Dermis blood vessel endothelial cell (primary cell): ENCODE measurements at regions not wholly inside any gene's neighbourhood (a gene's known extent, or its start where the extent isn't known, plus 50 kb on each side); places are given as distances from the start of the nearest gene placed in this dataset.
A peak's percentile ranks its signal among the peaks of the same experiment; 100 is the strongest.

Source experiments
- DNase-seq: peaks from one replicate; pipeline ENCODE4 v3.0.0; 2010

GRCh38 chr2:38202713-38203445 is 126.9 kb upstream of the CYP1B1 start:
- DNase-seq: no peak

GRCh38 chr2:38201784-38202183 is 125.8 kb upstream of the CYP1B1 start:
- DNase-seq: no peak

- DNase-seq: no peak
These were observed 124.6 kb upstream of the CYP1B1 start for GRCh38 chr2:38200598-38200997.

DNA sequence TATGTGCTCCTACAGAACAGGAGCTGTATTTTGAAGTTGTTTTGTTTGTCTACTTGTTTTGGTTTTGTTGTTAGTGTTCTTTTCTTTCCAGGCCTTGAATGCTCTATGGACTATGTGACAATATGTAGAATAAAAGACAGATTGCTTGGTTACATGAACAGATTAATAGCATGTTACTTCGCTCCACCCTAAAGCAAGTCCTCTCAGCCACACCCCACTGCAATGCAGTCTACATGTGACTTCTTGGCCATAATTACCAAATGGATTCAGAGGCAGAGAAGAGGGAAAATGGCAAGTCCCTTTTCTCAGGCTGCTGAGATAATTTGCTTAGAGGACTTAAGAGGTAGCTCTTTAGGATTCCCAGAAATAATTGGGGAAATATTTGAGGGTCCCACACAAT is 123.2 kb upstream of the CYP1B1 start:
- DNase-seq: no peak

- no peak for DNase-seq
These were observed 118.8 kb upstream of the CYP1B1 start for GRCh38 chr2:38194751-38195150.

DNA sequence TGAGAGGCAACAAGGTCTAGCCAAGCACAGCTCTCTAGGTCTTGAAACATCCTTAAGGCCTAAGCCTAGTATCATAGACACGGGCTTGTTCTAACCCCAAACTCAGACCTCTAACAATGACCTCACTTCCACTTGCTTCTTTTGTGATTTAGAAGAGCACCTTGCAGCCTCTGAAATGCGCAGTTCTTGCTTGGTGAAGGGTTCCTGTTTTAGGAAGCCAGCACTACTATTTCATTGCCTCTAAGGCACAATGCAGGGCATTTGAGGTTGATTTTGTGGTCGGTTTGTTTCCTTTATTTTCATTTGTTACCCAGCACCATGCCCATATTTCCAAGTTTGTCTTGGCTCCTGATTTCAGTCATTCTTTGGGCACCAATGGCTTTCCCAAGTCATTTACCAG is 117.0 kb upstream of the CYP1B1 start:
- DNase-seq: no peak

DNA sequence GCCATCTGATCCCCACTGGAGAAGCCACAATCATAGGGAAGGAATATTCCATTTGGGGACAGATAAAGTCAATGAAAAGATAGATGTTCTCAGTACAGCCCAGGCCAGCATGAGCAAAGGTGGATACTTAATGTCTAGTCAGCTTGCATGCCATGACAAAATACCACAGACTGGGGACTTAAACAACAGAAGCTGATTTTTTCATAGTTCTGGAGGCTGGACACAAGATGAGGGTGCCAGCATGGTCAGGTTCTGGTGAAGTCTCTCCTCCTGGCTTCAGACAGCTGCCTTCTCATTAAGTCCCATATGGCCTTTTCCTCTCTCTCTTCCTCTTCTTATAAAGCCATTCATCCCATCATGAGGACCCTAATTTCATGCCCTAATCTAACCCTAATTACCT is 116.1 kb upstream of the CYP1B1 start:
- DNase-seq: no peak

DNA sequence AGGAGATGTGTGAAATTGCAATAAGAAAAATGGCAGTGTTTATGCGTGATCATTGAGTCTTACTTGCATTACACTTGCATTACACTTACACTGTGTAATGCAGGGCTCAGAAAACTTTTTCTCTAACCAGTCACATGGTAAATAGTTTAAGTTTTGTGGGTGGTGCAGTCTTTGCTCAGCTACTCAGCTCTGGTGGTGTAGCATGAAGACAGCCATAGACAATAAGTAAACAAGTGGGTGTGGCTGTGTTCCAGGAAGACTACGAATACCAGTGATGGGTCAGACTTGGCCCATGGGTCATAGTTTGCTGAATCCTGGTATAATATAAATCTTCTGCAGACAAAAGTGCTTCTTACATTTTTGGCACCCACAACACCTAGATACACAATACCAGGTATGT is 115.6 kb upstream of the CYP1B1 start:
- no peak for DNase-seq

DNA sequence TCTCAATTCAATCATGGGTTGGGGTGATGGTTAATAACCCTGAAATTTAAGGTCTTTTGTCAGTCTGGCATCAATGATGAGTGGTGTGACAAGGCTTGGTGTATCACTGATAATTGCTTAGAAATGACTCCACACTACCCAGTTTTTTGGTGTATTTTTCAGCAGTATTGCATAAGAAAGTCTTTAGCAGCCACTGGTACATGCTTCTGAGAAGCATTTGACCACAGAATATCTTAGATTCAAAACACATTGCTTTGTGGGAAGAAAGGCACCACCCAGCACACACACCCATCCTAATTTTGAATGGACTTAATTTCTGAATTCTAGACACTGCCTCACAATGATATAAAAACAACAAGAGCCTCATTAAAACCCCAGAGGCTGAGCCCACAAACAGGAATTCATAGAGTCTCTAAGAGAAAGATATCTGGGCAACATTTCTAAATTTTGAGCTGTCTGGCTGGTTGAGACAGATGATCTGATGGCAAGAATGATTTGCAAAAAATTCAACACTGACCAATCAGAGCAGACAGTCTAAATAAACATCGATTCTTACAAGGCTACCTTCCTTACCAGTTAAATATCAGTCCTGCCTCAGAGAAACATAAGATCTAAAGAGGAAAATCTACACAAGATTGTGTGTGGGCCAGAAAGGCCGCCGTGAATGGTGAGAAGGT is 114.7 kb upstream of the CYP1B1 start:
- DNase-seq: no peak

DNA sequence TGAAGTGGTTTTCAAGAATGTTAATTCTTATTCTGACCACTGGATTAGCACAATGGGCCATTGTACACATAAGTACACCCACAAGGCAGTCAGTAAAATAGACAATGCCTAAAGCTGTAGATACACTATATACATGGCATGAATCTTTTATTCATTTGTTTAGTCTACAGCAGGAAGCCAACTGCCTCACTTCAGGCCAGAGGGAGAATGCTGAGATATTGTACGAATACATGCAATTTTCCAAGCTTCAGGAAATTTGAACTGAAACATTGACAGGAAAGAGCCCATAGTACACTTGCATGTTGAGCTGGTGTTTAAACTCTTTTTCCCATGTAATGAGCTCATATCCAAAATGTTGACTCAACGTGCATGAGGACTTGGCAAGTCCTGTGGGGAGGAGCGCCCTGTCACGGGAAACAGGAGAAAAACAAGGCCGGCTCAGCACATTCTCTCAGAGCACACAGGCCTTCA is 111.6 kb upstream of the CYP1B1 start:
- peak; percentile 44 for DNase-seq

DNA sequence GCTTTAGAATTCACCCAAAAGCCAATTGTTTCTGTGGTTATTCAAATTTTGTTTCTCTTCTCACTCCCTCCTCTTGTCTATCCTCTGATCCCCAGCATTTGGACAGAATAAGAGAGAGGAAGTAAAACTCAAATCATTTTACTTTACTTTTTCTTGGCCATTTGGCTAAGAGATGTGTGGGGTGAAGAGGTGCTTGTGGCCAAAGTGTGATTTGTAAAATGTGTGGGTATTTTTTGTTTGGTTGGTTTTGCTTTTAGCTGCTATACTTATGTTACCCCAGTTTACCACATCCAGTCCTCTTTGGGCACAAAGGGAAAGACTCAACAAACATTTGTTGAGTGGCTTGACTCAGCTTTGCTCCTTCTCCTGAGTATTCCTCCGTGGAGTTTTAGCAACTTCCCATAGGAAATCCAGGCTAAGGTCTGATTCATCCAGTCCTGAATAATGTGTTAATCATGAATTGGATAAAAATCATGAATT is 109.1 kb upstream of the CYP1B1 start:
- peak; percentile 17 for DNase-seq

DNA sequence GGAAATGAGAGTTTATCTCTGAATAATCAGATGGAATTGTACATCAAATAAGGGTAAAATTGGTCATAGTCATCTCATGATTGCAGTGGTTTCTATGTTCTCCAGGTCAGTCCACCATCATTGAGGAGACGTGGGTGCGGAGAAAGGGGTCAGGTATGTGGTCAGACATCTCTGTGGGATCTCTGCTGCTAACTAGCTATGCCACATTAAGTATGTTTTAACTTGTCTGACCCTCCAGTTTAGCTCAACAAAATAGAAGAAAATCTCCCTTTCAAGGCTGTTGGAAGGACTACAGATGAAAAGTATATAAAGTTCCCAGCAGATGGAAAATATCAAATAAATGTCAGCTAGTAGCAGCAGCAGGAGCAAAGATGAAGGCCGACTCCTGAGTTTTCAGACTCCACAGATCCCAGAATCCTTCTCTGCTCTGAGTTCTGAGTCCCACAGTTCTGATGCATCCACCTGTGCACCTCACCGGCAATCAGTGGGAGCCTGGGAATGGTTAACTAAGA is 106.6 kb upstream of the CYP1B1 start:
- DNase-seq: no peak

DNA sequence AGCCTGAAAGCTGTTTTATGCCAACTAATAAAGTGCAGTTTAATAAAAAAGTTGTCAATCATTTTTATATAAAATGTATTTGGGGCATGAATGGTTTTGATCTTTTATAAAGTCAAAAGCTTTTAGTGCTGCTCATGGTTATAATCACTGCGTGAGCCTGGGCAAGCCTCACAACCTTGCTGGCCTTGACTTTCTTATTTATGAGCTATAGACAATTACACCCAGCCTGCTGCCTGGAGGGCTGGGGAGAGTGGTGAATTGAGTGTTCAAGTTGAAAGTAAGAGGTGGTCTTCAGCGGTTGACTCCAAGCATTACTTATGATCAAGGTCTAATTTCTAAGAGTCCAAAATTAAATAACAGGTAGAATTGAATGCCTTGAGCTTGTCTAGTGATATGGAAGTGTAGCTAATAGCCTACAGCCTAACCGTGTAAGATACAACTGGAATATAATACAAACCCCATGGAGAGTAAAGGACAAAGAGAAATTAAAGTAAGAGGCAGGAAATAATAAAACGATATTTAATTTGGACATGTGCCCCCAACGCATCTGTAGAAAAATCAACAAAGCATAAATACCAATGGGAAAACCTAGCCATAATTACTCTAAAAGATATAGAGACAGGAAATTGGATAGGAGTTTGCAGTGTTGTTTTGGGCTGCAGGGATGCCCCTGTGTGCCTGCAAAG is 106.0 kb upstream of the CYP1B1 start:
- DNase-seq: no peak

DNA sequence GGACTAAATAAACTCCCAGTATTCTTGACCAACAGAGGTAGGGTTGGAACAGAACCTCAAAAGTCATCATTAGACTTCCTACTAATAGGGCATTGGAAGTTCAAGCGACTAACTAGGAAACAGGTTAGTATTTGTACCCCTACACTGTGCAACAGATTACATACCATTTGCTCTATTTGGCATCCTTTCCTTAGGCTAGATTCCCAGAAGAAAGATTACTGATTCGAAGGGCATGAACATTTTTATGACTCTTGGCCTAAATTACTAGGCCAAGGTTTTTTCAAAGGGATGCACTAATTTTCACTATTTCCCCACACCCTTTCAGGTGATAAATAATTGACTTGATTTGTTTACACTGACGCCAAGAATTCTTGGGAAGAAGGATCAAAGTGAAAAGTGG is 104.8 kb upstream of the CYP1B1 start:
- DNase-seq: no peak

GRCh38 chr2:38178556-38179419 is 102.8 kb upstream of the CYP1B1 start:
- DNase-seq: peak; percentile 27

DNA sequence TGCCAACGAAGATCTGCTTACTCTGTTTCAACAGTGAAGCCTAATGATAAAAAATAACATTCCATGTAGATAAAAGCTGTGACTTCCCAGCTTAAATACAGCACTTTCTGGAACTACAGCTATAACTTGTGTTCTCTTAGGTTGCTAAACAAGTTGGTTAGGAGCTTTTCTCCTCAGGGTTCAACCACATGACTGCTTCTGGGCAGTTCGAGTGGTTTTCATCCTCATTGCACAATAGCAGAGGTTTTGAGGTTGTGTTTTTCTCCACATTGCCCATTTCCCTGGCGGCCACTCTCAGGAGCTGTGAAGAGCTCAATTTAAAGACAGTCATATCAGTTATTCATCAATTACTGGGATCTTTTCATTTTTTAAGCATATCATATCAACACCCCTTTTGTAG is 102.2 kb upstream of the CYP1B1 start:
- no peak for DNase-seq

DNA sequence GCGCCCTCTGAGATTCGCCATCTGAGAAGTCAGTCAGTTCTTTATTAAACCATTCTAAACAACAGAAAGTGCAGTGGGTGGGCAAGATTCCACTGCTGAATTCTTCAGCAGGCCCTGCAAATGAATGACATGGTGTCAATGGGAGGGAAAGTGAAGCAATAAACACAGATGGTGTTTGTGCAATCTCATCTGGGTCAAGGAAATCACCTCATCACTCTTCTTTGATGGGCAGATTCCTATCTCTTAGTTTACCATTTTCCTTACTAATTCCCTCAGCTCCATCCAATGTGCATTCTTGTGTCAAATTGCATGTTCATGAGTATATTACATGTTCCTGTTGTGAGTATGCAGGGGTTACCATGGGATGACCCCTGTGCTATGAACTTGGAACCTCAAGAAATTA is 100.7 kb upstream of the CYP1B1 start:
- DNase-seq: no peak

DNA sequence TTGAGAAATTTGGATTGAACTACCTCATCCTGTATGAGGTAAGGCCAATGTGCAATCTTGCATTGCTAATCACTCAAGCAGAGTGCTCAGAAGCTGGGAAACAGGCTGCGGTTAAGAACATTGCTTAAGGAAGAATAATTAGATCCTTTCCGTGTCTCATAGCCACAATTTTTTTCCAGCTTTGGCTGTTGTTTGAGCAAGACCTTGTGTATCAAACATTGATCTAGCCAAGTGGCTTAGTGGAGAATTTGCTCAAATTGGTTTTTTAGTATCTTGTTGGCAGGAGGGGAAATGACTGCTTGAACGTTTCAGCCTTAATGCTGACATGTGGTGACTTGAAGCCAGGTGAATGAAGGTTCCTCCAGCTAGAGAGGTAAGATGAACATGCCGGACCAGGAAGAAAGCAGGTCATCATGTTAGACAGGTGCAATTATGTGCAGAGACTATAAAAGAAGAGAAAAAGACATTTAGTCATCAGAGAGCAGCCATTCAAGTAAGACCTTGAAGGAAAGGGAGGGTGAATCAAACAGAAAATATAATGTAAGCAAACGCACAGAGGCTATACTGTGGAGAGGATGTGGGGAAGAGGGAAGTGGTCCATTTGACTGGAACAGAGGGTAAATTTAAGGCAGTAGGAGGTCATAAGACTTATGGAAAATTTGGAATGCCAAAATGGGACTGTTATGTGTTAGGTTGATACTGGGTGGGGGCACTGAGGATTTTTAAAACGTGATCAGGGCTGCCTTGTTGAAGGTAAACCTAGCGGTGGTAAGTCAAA is 98.9 kb upstream of the CYP1B1 start:
- DNase-seq: no peak

GRCh38 chr2:38174131-38174530 is 98.2 kb upstream of the CYP1B1 start:
- DNase-seq: no peak

DNA sequence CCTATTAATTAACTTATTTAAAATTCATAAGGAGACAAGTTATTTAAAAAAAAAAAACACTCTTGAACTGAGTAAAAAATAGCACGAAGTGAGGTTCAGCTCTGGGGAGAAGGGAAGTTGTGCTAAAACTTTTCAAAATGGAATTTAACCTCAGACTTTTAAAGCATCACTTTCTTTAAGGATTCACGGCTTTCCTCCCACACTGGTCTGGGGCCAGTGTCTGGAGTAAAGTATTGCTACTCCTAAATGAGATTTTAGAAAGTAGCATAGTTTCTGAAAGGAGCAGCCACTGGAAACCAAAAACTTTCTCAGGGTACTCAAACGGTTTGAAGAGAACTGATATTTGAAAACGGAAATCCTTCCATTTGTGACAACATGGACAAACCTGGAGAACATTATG is 97.7 kb upstream of the CYP1B1 start:
- DNase-seq: no peak

DNA sequence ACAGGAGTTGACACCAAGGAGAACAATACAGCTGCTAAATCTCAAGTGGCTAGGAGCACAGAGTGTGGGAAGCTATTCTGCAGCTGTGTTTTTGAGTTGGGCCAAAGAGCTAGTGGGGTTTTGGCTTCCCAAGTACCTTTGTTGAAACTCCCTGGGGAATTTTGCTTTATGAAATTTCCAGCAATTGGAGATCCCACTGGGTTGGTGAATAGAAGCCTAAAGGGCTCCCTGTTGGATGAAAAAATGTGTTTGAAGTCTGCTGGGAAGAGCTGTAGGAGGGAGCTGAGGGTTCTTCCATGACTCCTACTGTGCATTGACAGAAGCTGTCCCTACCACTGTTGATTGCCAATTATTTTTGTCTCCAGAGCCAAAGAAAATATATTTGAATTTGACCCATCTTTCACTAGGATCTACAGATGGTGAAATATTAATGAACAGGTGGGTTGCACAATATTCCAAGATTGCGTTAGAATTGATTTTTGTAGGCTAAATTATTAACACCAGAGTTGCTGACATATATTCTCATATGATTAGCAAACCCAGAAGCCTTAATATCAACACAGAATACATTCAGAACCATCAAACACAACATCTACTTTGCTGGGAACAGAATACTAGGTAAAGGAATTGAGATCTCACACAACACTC is 95.4 kb upstream of the CYP1B1 start:
- no peak for DNase-seq
